Ovary (tissue), 3 donors: ENCODE measurements at regions not wholly inside any gene's neighbourhood (a gene's known extent, or its start where the extent isn't known, plus 50 kb on each side); places are given as distances from the start of the nearest gene placed in this dataset.

Experiments used
- EP300 ChIP-seq: sonication (generic); formaldehyde crosslinking; IDR thresholded peaks from one replicate; pipeline ENCODE4 v1.6.1; 2017; ENCODE audit warnings: antibody characterized with exemption
- TF ChIP-seq, protein P1 (sequence below), 3 donors: fragments of 450-650 bp in 2 of 3; fragments of 200-600 bp in 1 of 3; IDR thresholded peaks; one replicate each; pipeline versions ENCODE4 v1.5.1 to v1.8.0; 2016 to 2022; ENCODE audit warnings: antibody characterized with exemption in 3 of 3, mild to moderate bottlenecking in 1 of 3
- donor health status: DM: no; HTN: no; CAD: no.

DNA sequence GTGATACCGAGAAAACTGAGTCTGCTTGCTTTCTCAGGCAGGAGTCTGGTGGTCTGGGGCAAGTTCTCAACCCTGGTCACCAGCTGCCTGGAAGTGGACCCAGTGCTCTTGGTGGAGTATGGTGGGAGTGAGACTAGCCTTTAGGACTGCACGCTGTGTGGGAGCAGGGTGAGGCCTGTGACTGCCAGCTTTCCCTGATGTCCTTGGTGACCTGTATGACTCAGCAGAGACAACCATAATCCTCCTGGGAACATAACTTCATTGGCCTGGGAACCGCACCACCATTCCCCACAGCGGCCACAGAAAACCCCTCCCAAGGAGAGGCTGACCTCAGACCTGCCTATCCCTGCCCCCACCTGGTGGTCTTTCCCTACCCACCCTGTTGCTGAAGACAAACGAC lies 139.5 kb upstream of the CHRM2 start:
- TF ChIP-seq, protein P1, sequence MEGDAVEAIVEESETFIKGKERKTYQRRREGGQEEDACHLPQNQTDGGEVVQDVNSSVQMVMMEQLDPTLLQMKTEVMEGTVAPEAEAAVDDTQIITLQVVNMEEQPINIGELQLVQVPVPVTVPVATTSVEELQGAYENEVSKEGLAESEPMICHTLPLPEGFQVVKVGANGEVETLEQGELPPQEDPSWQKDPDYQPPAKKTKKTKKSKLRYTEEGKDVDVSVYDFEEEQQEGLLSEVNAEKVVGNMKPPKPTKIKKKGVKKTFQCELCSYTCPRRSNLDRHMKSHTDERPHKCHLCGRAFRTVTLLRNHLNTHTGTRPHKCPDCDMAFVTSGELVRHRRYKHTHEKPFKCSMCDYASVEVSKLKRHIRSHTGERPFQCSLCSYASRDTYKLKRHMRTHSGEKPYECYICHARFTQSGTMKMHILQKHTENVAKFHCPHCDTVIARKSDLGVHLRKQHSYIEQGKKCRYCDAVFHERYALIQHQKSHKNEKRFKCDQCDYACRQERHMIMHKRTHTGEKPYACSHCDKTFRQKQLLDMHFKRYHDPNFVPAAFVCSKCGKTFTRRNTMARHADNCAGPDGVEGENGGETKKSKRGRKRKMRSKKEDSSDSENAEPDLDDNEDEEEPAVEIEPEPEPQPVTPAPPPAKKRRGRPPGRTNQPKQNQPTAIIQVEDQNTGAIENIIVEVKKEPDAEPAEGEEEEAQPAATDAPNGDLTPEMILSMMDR (IDR thresholded peaks at IDR 0.05) = no peak
- TF ChIP-seq EP300 = no peak
